ENCODE measurements at regions not wholly inside any gene's neighbourhood (a gene's known extent, or its start where the extent isn't known, plus 50 kb on each side); places are given as distances from the start of the nearest gene placed in this dataset.

- no peak for DNase-seq (ENCODE audit: low read depth in 4 of 4, low spot score in 3 of 4)
Measured at GRCh38 chr3:30457081-30457480, 149.3 kb upstream of the TGFBR2 start.

GRCh38 chr3:30457726-30458125, 148.7 kb upstream of the TGFBR2 start:
- no peak for DNase-seq (ENCODE audit: low read depth in 4 of 4, low spot score in 3 of 4)

GRCh38 chr3:30458376-30459171, 147.8 kb upstream of the TGFBR2 start:
- no peak for DNase-seq (ENCODE audit: low read depth in 4 of 4, low spot score in 3 of 4)

GRCh38 chr3:30461311-30461710, 145.1 kb upstream of the TGFBR2 start:
- DNase-seq (ENCODE audit: low read depth in 4 of 4, low spot score in 3 of 4), result no peak

GRCh38 chr3:30462721-30463470, 143.5 kb upstream of the TGFBR2 start:
- DNase-seq (ENCODE audit: low read depth in 4 of 4, low spot score in 3 of 4), result no peak

- DNase-seq (ENCODE audit: low read depth in 4 of 4, low spot score in 3 of 4), result no peak
Measured at GRCh38 chr3:30464381-30464780, 142.0 kb upstream of the TGFBR2 start.

- no peak for DNase-seq (ENCODE audit: low read depth in 4 of 4, low spot score in 3 of 4)
Measured at GRCh38 chr3:30465454-30465853, 140.9 kb upstream of the TGFBR2 start.

GRCh38 chr3:30467596-30468238, 138.7 kb upstream of the TGFBR2 start:
- DNase-seq (ENCODE audit: low read depth in 4 of 4, low spot score in 3 of 4), result no peak

- DNase-seq (ENCODE audit: low read depth in 4 of 4, low spot score in 3 of 4), result no peak
Measured at GRCh38 chr3:30469133-30469532, 137.3 kb upstream of the TGFBR2 start.

- DNase-seq (ENCODE audit: low read depth in 4 of 4, low spot score in 3 of 4), result no peak
Measured at GRCh38 chr3:30470496-30470895, 135.9 kb upstream of the TGFBR2 start.

- DNase-seq (ENCODE audit: low read depth in 4 of 4, low spot score in 3 of 4), result no peak
Measured at GRCh38 chr3:30471066-30471465, 135.3 kb upstream of the TGFBR2 start.

GRCh38 chr3:30471796-30472489, 134.5 kb upstream of the TGFBR2 start:
- no peak for DNase-seq (ENCODE audit: low read depth in 4 of 4, low spot score in 3 of 4)

- no peak for DNase-seq (ENCODE audit: low read depth in 4 of 4, low spot score in 3 of 4)
Measured at GRCh38 chr3:30473374-30474051, 132.9 kb upstream of the TGFBR2 start.

GRCh38 chr3:30474371-30474770, 132.0 kb upstream of the TGFBR2 start:
- no peak for DNase-seq (ENCODE audit: low read depth in 4 of 4, low spot score in 3 of 4)

- no peak for DNase-seq (ENCODE audit: low read depth in 4 of 4, low spot score in 3 of 4)
Measured at GRCh38 chr3:30475038-30475808, 131.2 kb upstream of the TGFBR2 start.

- no peak for DNase-seq (ENCODE audit: low read depth in 4 of 4, low spot score in 3 of 4)
Measured at GRCh38 chr3:30475809-30476178, 130.6 kb upstream of the TGFBR2 start.

- DNase-seq (ENCODE audit: low read depth in 4 of 4, low spot score in 3 of 4), result no peak
Measured at GRCh38 chr3:30476368-30477084, 129.9 kb upstream of the TGFBR2 start.

- DNase-seq (ENCODE audit: low read depth in 4 of 4, low spot score in 3 of 4), result no peak
Measured at GRCh38 chr3:30477149-30477921, 129.1 kb upstream of the TGFBR2 start.
